ENCODE measurements at regions not wholly inside any gene's neighbourhood (a gene's known extent, or its start where the extent isn't known, plus 50 kb on each side); places are given as distances from the start of the nearest gene placed in this dataset.

DNA sequence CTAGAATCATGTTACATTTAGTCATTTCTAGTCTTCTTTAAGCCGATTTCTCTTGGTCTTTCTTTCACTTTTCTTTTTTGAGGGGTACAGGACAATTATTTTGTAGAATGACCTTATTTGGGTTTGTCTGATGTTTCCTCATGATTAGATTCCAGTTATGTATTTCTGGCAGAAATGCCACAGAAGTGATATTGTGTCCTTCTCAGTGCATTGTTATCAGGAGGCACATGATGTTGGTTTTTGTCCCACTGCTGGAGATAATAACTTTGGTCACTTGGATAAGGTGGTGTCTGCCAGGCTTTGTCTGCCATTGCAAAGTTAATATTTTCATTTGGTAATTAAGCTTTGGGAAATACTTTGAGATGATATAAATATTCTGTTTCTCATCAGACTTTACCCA lies 100.3 kb downstream of the RRM1 start:
- TF ChIP-seq, protein P1, sequence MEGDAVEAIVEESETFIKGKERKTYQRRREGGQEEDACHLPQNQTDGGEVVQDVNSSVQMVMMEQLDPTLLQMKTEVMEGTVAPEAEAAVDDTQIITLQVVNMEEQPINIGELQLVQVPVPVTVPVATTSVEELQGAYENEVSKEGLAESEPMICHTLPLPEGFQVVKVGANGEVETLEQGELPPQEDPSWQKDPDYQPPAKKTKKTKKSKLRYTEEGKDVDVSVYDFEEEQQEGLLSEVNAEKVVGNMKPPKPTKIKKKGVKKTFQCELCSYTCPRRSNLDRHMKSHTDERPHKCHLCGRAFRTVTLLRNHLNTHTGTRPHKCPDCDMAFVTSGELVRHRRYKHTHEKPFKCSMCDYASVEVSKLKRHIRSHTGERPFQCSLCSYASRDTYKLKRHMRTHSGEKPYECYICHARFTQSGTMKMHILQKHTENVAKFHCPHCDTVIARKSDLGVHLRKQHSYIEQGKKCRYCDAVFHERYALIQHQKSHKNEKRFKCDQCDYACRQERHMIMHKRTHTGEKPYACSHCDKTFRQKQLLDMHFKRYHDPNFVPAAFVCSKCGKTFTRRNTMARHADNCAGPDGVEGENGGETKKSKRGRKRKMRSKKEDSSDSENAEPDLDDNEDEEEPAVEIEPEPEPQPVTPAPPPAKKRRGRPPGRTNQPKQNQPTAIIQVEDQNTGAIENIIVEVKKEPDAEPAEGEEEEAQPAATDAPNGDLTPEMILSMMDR (IDR thresholded peaks at IDR 0.05) = no peak
- no peak for TF ChIP-seq EZH2 (IDR thresholded peaks at IDR 0.05; ENCODE audit: borderline replicate concordance, insufficient read depth, low read depth, low read length, poor library complexity, severe bottlenecking)

All from B cell (primary cell).